Heart right ventricle (tissue), 16 donors: ENCODE measurements at regions not wholly inside any gene's neighbourhood (a gene's known extent, or its start where the extent isn't known, plus 50 kb on each side); places are given as distances from the start of the nearest gene placed in this dataset.

Experiments used
- ATAC-seq, 8 donors: fragments of 200-7000 bp; cut with Tn5 transposase; one replicate each; pipeline ENCODE4 v1.9.1; 2020; ENCODE audit warnings: mild to moderate bottlenecking in 8 of 8, moderate library complexity in 8 of 8, moderate number of reproducible peaks in 1 of 8
- DNase-seq, 2 donors: peaks; one replicate each; pipeline ENCODE4 v3.0.0-alpha.2; 2020
- H3K27ac ChIP-seq, 10 donors: fragments of 200-600 bp; sonication (generic) in 2 of 10; one replicate each; pipeline versions ENCODE4 v1.5.0 to v1.8.0; 2020 to 2022; ENCODE audit warnings: mild to moderate bottlenecking in 3 of 10
- H3K27me3 ChIP-seq, 7 donors: fragments of 200-600 bp; one replicate each; pipeline ENCODE4 v1.8.0; 2021 to 2022; ENCODE audit warnings: mild to moderate bottlenecking in 2 of 7
- H3K36me3 ChIP-seq, 9 donors: fragments of 200-600 bp; sonication (generic) in 1 of 9; one replicate each; pipeline versions ENCODE4 v1.5.0 to v1.8.0; 2020 to 2022; ENCODE audit warnings: mild to moderate bottlenecking in 2 of 9
- H3K4me1 ChIP-seq, 9 donors: fragments of 200-600 bp; sonication (generic) in 1 of 9; one replicate each; pipeline versions ENCODE4 v1.5.0 to v1.8.0; 2020 to 2022; ENCODE audit warnings: mild to moderate bottlenecking in 4 of 9
- H3K4me3 ChIP-seq, 10 donors: fragments of 200-600 bp; sonication (generic) in 2 of 10; one replicate each; pipeline versions ENCODE4 v1.5.0 to v1.8.0; 2020 to 2022; ENCODE audit warnings: mild to moderate bottlenecking in 7 of 10, moderate library complexity in 2 of 10
- H3K9me3 ChIP-seq, 11 donors: fragments of 200-600 bp in 10 of 11; sonication (generic) in 2 of 11; one replicate each; pipeline versions ENCODE4 v1.5.0 to v1.8.0; 2013 to 2022; ENCODE audit warnings: mild to moderate bottlenecking in 2 of 11, control low read depth in 1 of 11, moderate library complexity in 1 of 11
- CTCF ChIP-seq, 9 donors: fragments of 200-600 bp; sonication (generic) in 2 of 9; IDR thresholded peaks; one replicate each; pipeline versions ENCODE4 v1.5.0 to v1.8.0; 2021 to 2022; ENCODE audit warnings: antibody characterized with exemption in 9 of 9, mild to moderate bottlenecking in 5 of 9, moderate library complexity in 1 of 9
- WGBS, 2 donors: extraction: QIAGEN DNeasy Blood & Tissue Kit; methylation state at CpG; one replicate each; pipeline ENCODE4 v1.1.7; 2013; ENCODE audit warnings: inconsistent platforms in 1 of 2; 5-methylcytosine and 5-hydroxymethylcytosine counted together
- intact Hi-C, 10 donors: fragments of 100-400 bp; cut with DNase I; formaldehyde crosslinking; loops; one replicate each; pipeline versions ENCODE4 v1.11.1 to v1.14.2; 2022
- donor health status: Arrhythmogenic right ventricular cardiomyopathy.
- donor health status: ischemic (EF 13 %, LVEDD 7.1; RV severe dilation, severe dysfunction).
- donor health status: healthy with polysubstance abuse.
- donor health status: DM: no; HTN: yes; CAD: no.
- donor health status: DM: no; HTN: no; CAD: no.
- donor health status: ischemic (EF 25% LVEDD 6.9; RV normal size, moderate dysfunction).
- donor health status: ischemic (EF 25% LVEDD 5.7; RV mildly dilated, moderate dysfunction).
- donor health status: healthy.
- donor health status: DM: yes; HTN: yes; CAD: no.
- donor health status: Ischemic cardiomyopathy.
- donor health status: ischemic (EF 35%, LVEDD 5.7; RV mildly dilated, moderate dysfunction).
- donor health status: nonischemic (EF 11% LVEDD 7.7; RV severe dilation, severe dysfunction).
- donor health status: DM: yes; HTN: yes; CAD: no.
- donor health status: PGD.
- donor health status: ischemic (EF 29% LVEDD 5.4; RV normal size, mild dysfunction).
- donor health status: nonischemic (EF 23%, LVEDD 6.1; RV moderate dilation, normal function).

DNA sequence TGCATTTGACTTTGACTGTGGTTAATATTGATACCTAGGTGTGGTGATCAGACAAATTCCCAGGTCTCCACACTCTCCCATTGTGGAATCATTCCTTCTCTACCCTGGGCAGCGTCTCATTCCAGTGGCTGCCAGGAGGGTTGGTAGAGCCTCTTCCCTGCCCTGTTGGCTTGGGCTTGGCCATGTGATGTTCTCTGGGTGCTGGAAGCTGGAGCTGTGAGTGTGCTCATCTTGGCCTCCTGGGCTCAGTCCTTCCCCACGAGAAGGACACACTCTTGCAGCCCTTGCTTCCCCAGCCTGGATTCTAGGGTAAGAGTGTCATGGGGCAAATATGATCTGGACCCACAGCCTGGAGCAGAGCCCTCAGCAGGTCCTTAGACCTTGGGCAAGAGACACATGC is 167.2 kb upstream of the IRX4 start:
- H3K4me1 ChIP-seq: peaks cover 0 to 5% (median 0%) of the 10 kb centered on the region in 9 donors
- no peak for TF ChIP-seq CTCF (IDR thresholded peaks at IDR 0.05)
- H3K27ac ChIP-seq: no peak overlapping the region
- ATAC-seq: no peak
- H3K4me3 ChIP-seq: no peak overlapping the region
- WGBS, 2 donors: 56 to 58% methylated on average over 2 of the region's 2 CpGs
- no peaks in the 10 kb centered on the region for H3K36me3 ChIP-seq
- H3K27me3 ChIP-seq: peaks cover 0 to 18% (median 0%) of the 10 kb centered on the region in 7 donors
- intact Hi-C loops: loop anchor here in 1 of 10 donors (10.0 kb wide), 1 partner anchor 285 kb away; no protein-coding TSS in a partner anchor
- no peak for DNase-seq
- no peaks in the 10 kb centered on the region for H3K9me3 ChIP-seq

- no peak for TF ChIP-seq CTCF (IDR thresholded peaks at IDR 0.05)
- intact Hi-C loops: loop anchor here in 1 of 10 donors (10.0 kb wide), 1 partner anchor 284 kb away; no protein-coding TSS in a partner anchor
Measured at GRCh38 chr5:2048664-2049063, 165.9 kb upstream of the IRX4 start.

DNA sequence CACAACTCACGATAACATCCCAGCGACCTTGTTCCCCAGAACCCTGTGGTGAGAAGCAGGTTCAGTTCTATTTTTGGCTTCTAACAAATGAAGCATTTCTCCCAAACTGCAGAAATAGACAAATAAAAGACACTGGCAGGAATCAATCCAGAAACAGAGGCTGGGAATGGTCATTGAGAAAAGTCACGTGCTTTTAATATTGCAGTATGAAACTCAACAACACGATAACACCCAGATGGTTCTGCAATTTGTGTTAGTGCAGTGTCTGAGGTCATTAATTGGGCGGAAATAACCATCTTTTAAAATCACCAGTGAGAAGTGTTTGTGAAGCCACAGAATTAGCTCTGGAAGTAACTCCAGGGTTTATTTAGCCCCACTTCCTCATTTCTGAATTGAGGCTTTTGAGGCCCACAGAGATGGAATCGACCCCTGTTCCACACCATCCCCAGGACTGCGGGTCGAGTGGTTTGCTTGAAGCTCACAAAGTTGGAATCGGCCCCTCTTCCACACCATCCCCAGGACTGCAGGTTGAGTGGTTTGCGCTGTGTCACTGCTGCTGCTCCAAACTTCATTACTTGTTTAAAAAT is 164.7 kb upstream of the IRX4 start:
- peaks cover 0 to 9% (median 0%) of the 10 kb centered on the region in 7 donors for H3K27me3 ChIP-seq
- H3K4me3 ChIP-seq: no peak overlapping the region
- intact Hi-C loops: loop anchor here in 1 of 10 donors (10.0 kb wide), 1 partner anchor 283 kb away; no protein-coding TSS in a partner anchor
- H3K4me1 ChIP-seq: peaks cover 0 to 5% (median 0%) of the 10 kb centered on the region in 9 donors
- no peaks in the 10 kb centered on the region for H3K36me3 ChIP-seq
- no peak for ATAC-seq
- no peak for TF ChIP-seq CTCF (IDR thresholded peaks at IDR 0.05)
- DNase-seq: no peak
- WGBS, 2 donors: 73 to 76% methylated on average over 10 of the region's 10 CpGs
- H3K27ac ChIP-seq: no peak overlapping the region
- no peaks in the 10 kb centered on the region for H3K9me3 ChIP-seq

More at GRCh38 chr5:2048664-2049063, 165.9 kb upstream of the IRX4 start:
- Histone ChIP-seq H3K27me3 (peaks cover 0 to 11% (median 0%) of the 10 kb centered on the region in 7 donors), H3K4me3 (no peak overlapping the region), H3K9me3 (no peaks in the 10 kb centered on the region), H3K4me1 (peaks cover 0 to 5% (median 0%) of the 10 kb centered on the region in 9 donors), H3K27ac (no peak overlapping the region), H3K36me3 (no peaks in the 10 kb centered on the region)
- ATAC-seq: no peak
- WGBS, 2 donors: 70 to 71% methylated on average over 9 of the region's 9 CpGs
- DNase-seq: no peak

DNA sequence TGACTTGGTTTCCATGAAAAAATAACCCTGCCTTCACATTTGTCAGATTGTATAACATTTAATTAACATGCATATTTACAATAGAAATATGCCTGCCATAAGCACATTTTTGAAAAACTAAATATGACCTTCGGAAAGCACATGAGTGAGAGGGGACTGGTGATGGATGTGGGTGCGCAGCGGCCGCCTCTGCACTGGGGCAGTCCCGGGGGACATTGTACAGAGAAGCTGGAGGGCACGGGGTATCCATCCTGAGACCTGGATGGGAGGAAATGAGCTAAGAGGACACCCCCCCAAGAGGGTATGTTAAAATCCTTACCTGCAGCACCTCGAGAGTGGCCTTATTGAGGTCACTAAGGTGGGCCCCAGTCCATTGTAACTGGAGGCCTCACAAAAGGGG is 161.3 kb upstream of the IRX4 start:
- 82 to 85% methylated on average over 7 of the region's 7 CpGs for WGBS, 2 donors

More for the DNA sequence above, 161.3 kb upstream of the IRX4 start:
- Histone ChIP-seq H3K4me1 (peaks cover 0 to 5% (median 0%) of the 10 kb centered on the region in 9 donors), H3K4me3 (no peak overlapping the region), H3K36me3 (no peaks in the 10 kb centered on the region), H3K9me3 (no peaks in the 10 kb centered on the region), H3K27ac (no peak overlapping the region), H3K27me3 (peaks cover 0 to 4% (median 0%) of the 10 kb centered on the region in 7 donors)
- ATAC-seq (no peak), DNase-seq (no peak)
- intact Hi-C loops: loop anchor here in 4 of 10 donors (5.0 to 10.0 kb wide), 2 partner anchors 279 to 282 kb away; no protein-coding TSS in a partner anchor
- TF ChIP-seq CTCF (IDR thresholded peaks at IDR 0.05): no peak
